HepG2 (cell line): ENCODE measurements at regions not wholly inside any gene's neighbourhood (a gene's known extent, or its start where the extent isn't known, plus 50 kb on each side); places are given as distances from the start of the nearest gene placed in this dataset.

Experiments
- HIVEP1 ChIP-seq: sonication (generic); formaldehyde crosslinking; IDR thresholded peaks from 2 replicates; pipeline ENCODE4 v1.4.0; 2020; ENCODE audit warnings: mild to moderate bottlenecking, missing genetic modification reagents
- HNF4A ChIP-seq: sonication (generic); formaldehyde crosslinking; IDR thresholded peaks from 2 replicates; pipeline ENCODE4 v1.4.0; 2020; ENCODE audit warnings: missing genetic modification reagents
- IRF9 ChIP-seq: sonication (generic); formaldehyde crosslinking; IDR thresholded peaks from 2 replicates; pipeline ENCODE4 v1.8.0; 2022; ENCODE audit warnings: missing genetic modification reagents, mild to moderate bottlenecking, borderline replicate concordance
- MNT ChIP-seq: fragments of 450-650 bp; IDR thresholded peaks from 2 replicates; pipeline ENCODE4 v1.6.1; 2016
- MXD1 ChIP-seq: sonication (generic); formaldehyde crosslinking; IDR thresholded peaks from 2 replicates; pipeline ENCODE4 v1.4.0; 2020; ENCODE audit warnings: mild to moderate bottlenecking, missing genetic modification reagents
- POLR2AphosphoS2 ChIP-seq: IDR thresholded peaks from 2 replicates; pipeline ENCODE4 v1.6.1; 2011; ENCODE audit warnings: low read depth, low read length, improper control_type of control experiment
- SP1 ChIP-seq, 2 experiments: fragments of 450-650 bp in 1 of 2; sonication (generic) in 1 of 2; formaldehyde crosslinking in 1 of 2; IDR thresholded peaks; 2 replicates each; pipeline versions ENCODE4 v1.4.0 to v1.6.1; 2016 to 2020; ENCODE audit warnings: missing genetic modification reagents in 1 of 2
- SRSF1 ChIP-seq: fragments of 200-400 bp; formaldehyde crosslinking; optimal IDR thresholded peaks from 2 replicates; pipeline ENCODE3; 2017; ENCODE audit warnings: mild to moderate bottlenecking, low read depth, low read length, moderate library complexity
- TEAD3 ChIP-seq: optimal IDR thresholded peaks from 2 replicates; pipeline ENCODE3; 2016; ENCODE audit warnings: borderline replicate concordance
- ZNF800 ChIP-seq: sonication (generic); formaldehyde crosslinking; IDR thresholded peaks from 2 replicates; pipeline ENCODE4 v1.4.0; 2020; ENCODE audit warnings: missing genetic modification reagents

- TF ChIP-seq ZNF800 (CRISPR knock-in tag): no peak
- no peak for TF ChIP-seq IRF9 (CRISPR knock-in tag)
- TF ChIP-seq MNT: no peak
- no peak for TF ChIP-seq POLR2AphosphoS2
- no peak for TF ChIP-seq HIVEP1 (CRISPR knock-in tag)
- no peak for TF ChIP-seq SP1 (IDR thresholded peaks at IDR 0.05)
- TF ChIP-seq SP1 (CRISPR knock-in tag; IDR thresholded peaks at IDR 0.05): no peak
- TF ChIP-seq HNF4A (CRISPR knock-in tag): no peak
- no peak for TF ChIP-seq MXD1 (CRISPR knock-in tag)
- no peak for TF ChIP-seq SRSF1
- no peak for TF ChIP-seq TEAD3 (CRISPR knock-in tag)
- TF ChIP-seq, all 625 proteins: peak for 0
These were observed 335.8 kb upstream of the SFRP2 start (continued) for GRCh38 chr4:154124539-154125255.
